IMR-90 (cell line): ENCODE measurements at regions not wholly inside any gene's neighbourhood (a gene's known extent, or its start where the extent isn't known, plus 50 kb on each side); places are given as distances from the start of the nearest gene placed in this dataset.

Experiments
- ATAC-seq: fragments of 200-7000 bp; cut with Tn5 transposase; 2 replicates; pipeline ENCODE4 v1.9.1; 2020; ENCODE audit warnings: low read depth, mild to moderate bottlenecking, moderate library complexity
- BruUV-seq: library from RNA; stranded (reverse); fragments of 400-500 nt; replicated peaks from 2 replicates; lab custom pipeline; 2021; lab: Mats Ljungman, UMichigan
- CTCF ChIA-PET: fragments of 300-600 bp; formaldehyde crosslinking; extraction: SDS; loops from one replicate; lab custom pipeline; 2021; ENCODE audit warnings: antibody characterized with exemption; lab: Yijun Ruan, JAX
- POLR2A ChIA-PET: fragments of 300-600 bp; sonication (Branson Sonifier 250); formaldehyde crosslinking; loops from one replicate; lab custom pipeline; 2022; ENCODE audit warnings: antibody characterized with exemption; ENCODE audit not compliant: unreplicated experiment; lab: Charles Lee
- DNase-seq: peaks from one replicate; pipeline ENCODE4 v3.0.0; 2013
- H2AFZ ChIP-seq: replicated peaks from 2 replicates; pipeline ENCODE3; 2013; ENCODE audit warnings: low read length, mild to moderate bottlenecking; ENCODE audit not compliant: poor library complexity
- H2AK5ac ChIP-seq: 2 replicates; pipeline ENCODE4 v1.6.1; 2013; ENCODE audit warnings: low read depth, low read length, inconsistent platforms
- H2AK9ac ChIP-seq: replicated peaks from 2 replicates; pipeline ENCODE3; 2013; ENCODE audit warnings: mild to moderate bottlenecking, low read depth, low read length, moderate library complexity; ENCODE audit not compliant: poor library complexity
- H2BK120ac ChIP-seq: 2 replicates; pipeline ENCODE4 v1.6.1; 2013; ENCODE audit warnings: low read depth, low read length, inconsistent platforms
- H2BK15ac ChIP-seq: 3 replicates; pipeline ENCODE4 v1.6.1; 2013; ENCODE audit warnings: low read depth, low read length, inconsistent platforms
- H2BK20ac ChIP-seq: 2 replicates; pipeline ENCODE4 v1.6.1; 2013; ENCODE audit warnings: low read depth, mild to moderate bottlenecking, inconsistent platforms, low read length, moderate library complexity
- H2BK5ac ChIP-seq: 2 replicates; pipeline ENCODE4 v1.6.1; 2013; ENCODE audit warnings: mild to moderate bottlenecking, low read depth, low read length, inconsistent platforms; ENCODE audit not compliant: poor library complexity, severe bottlenecking
- H3K14ac ChIP-seq: replicated peaks from 2 replicates; pipeline ENCODE4 v1.6.1; 2013; ENCODE audit warnings: low read depth, low read length, inconsistent platforms
- H3K18ac ChIP-seq: 2 replicates; pipeline ENCODE4 v1.6.1; 2013; ENCODE audit warnings: low read depth, low read length, control low read depth
- H3K23ac ChIP-seq: 2 replicates; pipeline ENCODE4 v1.6.1; 2013; ENCODE audit warnings: low read depth, low read length, inconsistent platforms
- H3K27ac ChIP-seq: 2 replicates; pipeline ENCODE4 v1.5.1; 2013; ENCODE audit warnings: mild to moderate bottlenecking, control low read depth, low read length; ENCODE audit not compliant: insufficient read depth
- H3K27me3 ChIP-seq: 2 replicates; pipeline ENCODE4 v1.6.1; 2013; ENCODE audit warnings: low read length; ENCODE audit not compliant: control insufficient read depth, insufficient read depth
- H3K36me3 ChIP-seq: 2 replicates; pipeline ENCODE4 v1.6.1; 2013; ENCODE audit warnings: low read length, mixed read lengths; ENCODE audit not compliant: control insufficient read depth, insufficient read depth
- H3K4ac ChIP-seq: 2 replicates; pipeline ENCODE4 v1.6.1; 2013; ENCODE audit warnings: low read depth, low read length, inconsistent platforms
- H3K4me1 ChIP-seq: 2 replicates; pipeline ENCODE4 v1.6.1; 2013; ENCODE audit warnings: low read length, mixed read lengths; ENCODE audit not compliant: control insufficient read depth, insufficient read depth
- H3K4me2 ChIP-seq: 2 replicates; pipeline ENCODE4 v1.6.1; 2013; ENCODE audit warnings: low read depth, mild to moderate bottlenecking, control low read depth, low read length, moderate library complexity
- H3K4me3 ChIP-seq: 2 replicates; pipeline ENCODE4 v1.5.1; 2013; ENCODE audit warnings: low read depth, mild to moderate bottlenecking, control low read depth, low read length, moderate library complexity; ENCODE audit not compliant: insufficient read depth
- H3K56ac ChIP-seq: 2 replicates; pipeline ENCODE4 v1.6.1; 2013; ENCODE audit warnings: low read length, inconsistent platforms; ENCODE audit not compliant: insufficient read depth; ENCODE audit errors: extremely low read depth
- H3K79me1 ChIP-seq, 2 experiments: 2 replicates each; pipeline ENCODE4 v1.6.1; 2013; ENCODE audit warnings: low read length in 2 of 2, inconsistent platforms in 1 of 2, low read depth in 1 of 2
- H3K9ac ChIP-seq: 2 replicates; pipeline ENCODE4 v1.6.1; 2013; ENCODE audit warnings: low read depth, low read length, control low read depth
- H3K9me1 ChIP-seq: 2 replicates; pipeline ENCODE4 v1.6.1; 2013; ENCODE audit warnings: low read length, inconsistent platforms; ENCODE audit not compliant: insufficient read depth
- H3K9me3 ChIP-seq: 2 replicates; pipeline ENCODE4 v1.6.1; 2013; ENCODE audit warnings: low read length; ENCODE audit not compliant: control insufficient read depth, insufficient read depth
- H4K20me1 ChIP-seq: 2 replicates; pipeline ENCODE4 v1.6.1; 2013; ENCODE audit warnings: low read length, inconsistent platforms; ENCODE audit not compliant: insufficient read depth
- H4K5ac ChIP-seq: 2 replicates; pipeline ENCODE4 v1.6.1; 2013; ENCODE audit warnings: mild to moderate bottlenecking, low read depth, low read length, control low read depth
- H4K8ac ChIP-seq, 2 experiments: 2 replicates each; pipeline ENCODE4 v1.6.1; 2013; ENCODE audit warnings: low read depth in 2 of 2, low read length in 2 of 2, control low read depth in 1 of 2, inconsistent platforms in 1 of 2
- H4K91ac ChIP-seq: 2 replicates; pipeline ENCODE4 v1.6.1; 2013; ENCODE audit warnings: low read depth, low read length, inconsistent platforms; ENCODE audit not compliant: insufficient read depth
- MAFK ChIP-seq: IDR thresholded peaks from 2 replicates; pipeline ENCODE4 v1.6.1; 2012; ENCODE audit warnings: low read depth, low read length, improper control_type of control experiment
- MAZ ChIP-seq: IDR thresholded peaks from 2 replicates; pipeline ENCODE4 v1.6.1; 2012; ENCODE audit warnings: low read depth, mild to moderate bottlenecking, low read length, improper control_type of control experiment, moderate library complexity, borderline replicate concordance
- WGBS, 2 experiments: methylation state at CpG; one replicate each; pipeline versions ENCODE4 v1.1.5 to v1.1.7; 2013; ENCODE audit warnings: missing lambda C conversion rate in 2 of 2; ENCODE audit not compliant: insufficient read length in 1 of 2; ENCODE audit errors: extremely low coverage in 2 of 2; 5-methylcytosine and 5-hydroxymethylcytosine counted together
- dilution Hi-C: fragments of 300-500 bp; cut with HindIII; formaldehyde crosslinking; loops from one replicate; pipeline ENCODE4 v1.14.3; 2018; ENCODE audit warnings: low sequenced_read_pairs; ENCODE audit not compliant: unreplicated experiment
- in situ Hi-C: fragments of 300-500 bp; cut with MboI; formaldehyde crosslinking; loops from 3 replicates; pipeline ENCODE4 v1.14.3; 2019; ENCODE audit warnings: low sequenced_read_pairs, inconsistent platforms, mixed read lengths
- intact Hi-C: fragments of 100-400 bp; cut with micrococcal nuclease; formaldehyde crosslinking; loops from 2 replicates; pipeline ENCODE4 v1.10.0; 2022

- ChIA-PET CTCF (no interaction called here), POLR2A (no interaction called here)
- no peaks in the 10 kb centered on the region for H3K4me1 ChIP-seq
- H2BK15ac ChIP-seq, result no peak overlapping the region
- intact Hi-C loops, result no loop called here
- BruUV-seq, result no TSS peak
- no peaks in the 10 kb centered on the region for H3K36me3 ChIP-seq
- no peak overlapping the region for H4K5ac ChIP-seq
- no peak overlapping the region for H3K27ac ChIP-seq
- dilution Hi-C loops, result no loop called here
- H2BK5ac ChIP-seq, result no peak overlapping the region
- no CpG with 5 or more reads among the region's 1 CpG for WGBS, 2 experiments
- no peak overlapping the region for H3K4ac ChIP-seq
- no peaks in the 10 kb centered on the region for H3K9me3 ChIP-seq
- H2BK120ac ChIP-seq, result no peak overlapping the region
- ATAC-seq, result no peak
- H4K91ac ChIP-seq, result no peak overlapping the region
- H3K4me2 ChIP-seq, result no peak overlapping the region
- no peak overlapping the region for H2AFZ ChIP-seq
- H2AK9ac ChIP-seq, result no peak overlapping the region
- H3K56ac ChIP-seq, result no peak overlapping the region
- no peak overlapping the region for H3K4me3 ChIP-seq
- TF ChIP-seq MAFK (peak; percentile 89), MAZ (no peak)
- no peak overlapping the region for H3K14ac ChIP-seq
- DNase-seq, result no peak
- H3K23ac ChIP-seq, result no peak overlapping the region
- H4K8ac ChIP-seq, result no peak overlapping the region
- in situ Hi-C loops, result no loop called here
- no peaks in the 10 kb centered on the region for H3K9me1 ChIP-seq
- no peak overlapping the region for H3K18ac ChIP-seq
- H2BK20ac ChIP-seq, result no peak overlapping the region
- no peaks in the 10 kb centered on the region for H4K20me1 ChIP-seq
- no peaks in the 10 kb centered on the region for H3K79me1 ChIP-seq
- no peak overlapping the region for H2AK5ac ChIP-seq
- H3K9ac ChIP-seq, result no peak overlapping the region
- peaks cover 11% of the 10 kb centered on the region for H3K27me3 ChIP-seq
Measured at GRCh38 chrX:69431420-69431819, 72.7 kb upstream of the NALF2 start.
